GM23338 (cell line): ENCODE measurements at regions not wholly inside any gene's neighbourhood (a gene's known extent, or its start where the extent isn't known, plus 50 kb on each side); places are given as distances from the start of the nearest gene placed in this dataset.

Experiments used
- ATAC-seq: fragments of 200-7000 bp; cut with Tn5 transposase; 3 replicates; pipeline ENCODE4 v1.9.1; 2020
- DNase-seq: peaks from one replicate; pipeline ENCODE4 v3.0.0-alpha.2; 2015; ENCODE audit warnings: low spot score
- H2AFZ ChIP-seq: fragments of 200-600 bp; sonication (generic); 2 replicates; pipeline ENCODE4 v1.8.0; 2016; ENCODE audit warnings: antibody characterized with exemption, mild to moderate bottlenecking, moderate library complexity
- H3F3A ChIP-seq: fragments of 200-600 bp; sonication (generic); replicated peaks from 2 replicates; pipeline ENCODE4 v1.8.0; 2017; ENCODE audit warnings: antibody characterized with exemption, mixed run types, low read depth
- H3K27ac ChIP-seq: fragments of 200-600 bp; sonication (generic); 2 replicates; pipeline ENCODE4 v1.6.1; 2016; ENCODE audit warnings: low read depth
- H3K27me3 ChIP-seq: fragments of 200-600 bp; sonication (generic); 2 replicates; pipeline ENCODE4 v1.8.0; 2016; ENCODE audit warnings: mild to moderate bottlenecking, mixed run types, moderate library complexity; ENCODE audit not compliant: insufficient read depth
- H3K36me3 ChIP-seq: fragments of 200-600 bp; sonication (generic); 2 replicates; pipeline ENCODE4 v1.8.0; 2016; ENCODE audit warnings: mild to moderate bottlenecking; ENCODE audit not compliant: insufficient read depth
- H3K4me1 ChIP-seq: fragments of 200-600 bp; sonication (generic); 2 replicates; pipeline ENCODE4 v1.8.0; 2016; ENCODE audit warnings: mild to moderate bottlenecking, moderate library complexity; ENCODE audit not compliant: insufficient read depth
- H3K4me2 ChIP-seq: fragments of 200-600 bp; sonication (generic); 2 replicates; pipeline ENCODE4 v1.7.1; 2017; ENCODE audit warnings: mixed run types
- H3K4me3 ChIP-seq: fragments of 200-600 bp; sonication (generic); 2 replicates; pipeline ENCODE4 v1.6.1; 2016; ENCODE audit warnings: mixed run types
- H3K79me2 ChIP-seq: fragments of 200-600 bp; sonication (generic); replicated peaks from 2 replicates; pipeline ENCODE4 v1.8.0; 2017; ENCODE audit warnings: mild to moderate bottlenecking; ENCODE audit not compliant: insufficient read depth
- H3K9me2 ChIP-seq: fragments of 200-600 bp; sonication (generic); 2 replicates; pipeline ENCODE4 v1.8.0; 2017; ENCODE audit not compliant: insufficient read depth
- H4K20me1 ChIP-seq: fragments of 200-600 bp; sonication (generic); replicated peaks from 2 replicates; pipeline ENCODE4 v1.8.0; 2017; ENCODE audit warnings: mild to moderate bottlenecking; ENCODE audit not compliant: insufficient read depth
- H3K27ac Mint-ChIP-seq: 2 replicates; pipeline ENCODE4 v1.8.0; 2020; ENCODE audit warnings: inconsistent platforms, mild to moderate bottlenecking, moderate library complexity, mixed read lengths
- H3K27me3 Mint-ChIP-seq: 3 replicates; pipeline ENCODE4 v1.8.0; 2022; ENCODE audit warnings: low read depth, mild to moderate bottlenecking, moderate library complexity, mixed read lengths, inconsistent platforms; ENCODE audit not compliant: insufficient read depth, poor library complexity
- H3K36me3 Mint-ChIP-seq: 3 replicates; pipeline ENCODE4 v1.8.0; 2021; ENCODE audit warnings: low read depth, mild to moderate bottlenecking, inconsistent platforms, moderate library complexity, mixed read lengths
- H3K4me1 Mint-ChIP-seq: 3 replicates; pipeline ENCODE4 v1.8.0; 2020; ENCODE audit warnings: mild to moderate bottlenecking, inconsistent platforms, mixed read lengths
- H3K4me3 Mint-ChIP-seq: 3 replicates; pipeline ENCODE4 v1.8.0; 2021; ENCODE audit warnings: moderate library complexity, mild to moderate bottlenecking, inconsistent platforms, mixed read lengths
- H3K9me3 Mint-ChIP-seq: 3 replicates; pipeline ENCODE4 v1.8.0; 2020; ENCODE audit warnings: moderate library complexity, mild to moderate bottlenecking, inconsistent platforms, mixed read lengths
- CTCF ChIP-seq, 2 experiments: fragments of 200-600 bp in 1 of 2; sonication (generic) in 1 of 2; conservative IDR thresholded peaks; 2 replicates each; pipeline versions ENCODE4 v1.5.1 to v1.6.1; 2016 to 2017; ENCODE audit warnings: antibody characterized with exemption in 2 of 2, low read depth in 2 of 2, mild to moderate bottlenecking in 2 of 2, moderate library complexity in 1 of 2
- EZH2 ChIP-seq: fragments of 200-600 bp; sonication (generic); IDR thresholded peaks from one replicate; pipeline ENCODE4 v1.8.0; 2017; ENCODE audit warnings: antibody characterized with exemption, mild to moderate bottlenecking, low read depth; ENCODE audit not compliant: unreplicated experiment
- EZH2phosphoT487 ChIP-seq: fragments of 200-600 bp; sonication (generic); IDR thresholded peaks from one replicate; pipeline ENCODE4 v1.8.1; 2018; ENCODE audit warnings: antibody characterized with exemption; ENCODE audit not compliant: unreplicated experiment
- JUNB ChIP-seq: IDR thresholded peaks from one replicate; pipeline ENCODE4 v1.6.1; 2016; ENCODE audit warnings: antibody characterized with exemption; ENCODE audit not compliant: unreplicated experiment
- NANOG ChIP-seq: IDR thresholded peaks from 2 replicates; pipeline ENCODE4 v1.6.1; 2016; ENCODE audit warnings: antibody characterized with exemption, borderline replicate concordance
- POLR2AphosphoS5 ChIP-seq: IDR thresholded peaks from 2 replicates; pipeline ENCODE4 v1.6.1; 2016; ENCODE audit warnings: antibody characterized with exemption, low read depth
- REST ChIP-seq: IDR thresholded peaks from one replicate; pipeline ENCODE4 v1.6.1; 2018; ENCODE audit warnings: antibody characterized with exemption; ENCODE audit not compliant: unreplicated experiment
- ZNF114 ChIP-seq: fragments of 250-450 bp; sonication (Bioruptor Pico); IDR thresholded peaks from 2 replicates; pipeline ENCODE4 v1.5.0; 2020; ENCODE audit warnings: mild to moderate bottlenecking, moderate library complexity
- ZNF331 ChIP-seq: fragments of 250-450 bp; sonication (Bioruptor Pico); IDR thresholded peaks from 2 replicates; pipeline ENCODE4 v1.5.0; 2020; ENCODE audit warnings: low read depth, mild to moderate bottlenecking, moderate library complexity

GRCh38 chr9:104256696-104257062 lies 162.6 kb downstream of the SMC2 start (continued):
- TF ChIP-seq EZH2phosphoT487 (no peak), JUNB (no peak), ZNF114 (CRISPR knock-in tag) (no peak), REST (no peak), CTCF (conservative IDR thresholded peaks at IDR 0.05; ENCODE audit: low read depth in 2 of 2) (no peak)

DNA sequence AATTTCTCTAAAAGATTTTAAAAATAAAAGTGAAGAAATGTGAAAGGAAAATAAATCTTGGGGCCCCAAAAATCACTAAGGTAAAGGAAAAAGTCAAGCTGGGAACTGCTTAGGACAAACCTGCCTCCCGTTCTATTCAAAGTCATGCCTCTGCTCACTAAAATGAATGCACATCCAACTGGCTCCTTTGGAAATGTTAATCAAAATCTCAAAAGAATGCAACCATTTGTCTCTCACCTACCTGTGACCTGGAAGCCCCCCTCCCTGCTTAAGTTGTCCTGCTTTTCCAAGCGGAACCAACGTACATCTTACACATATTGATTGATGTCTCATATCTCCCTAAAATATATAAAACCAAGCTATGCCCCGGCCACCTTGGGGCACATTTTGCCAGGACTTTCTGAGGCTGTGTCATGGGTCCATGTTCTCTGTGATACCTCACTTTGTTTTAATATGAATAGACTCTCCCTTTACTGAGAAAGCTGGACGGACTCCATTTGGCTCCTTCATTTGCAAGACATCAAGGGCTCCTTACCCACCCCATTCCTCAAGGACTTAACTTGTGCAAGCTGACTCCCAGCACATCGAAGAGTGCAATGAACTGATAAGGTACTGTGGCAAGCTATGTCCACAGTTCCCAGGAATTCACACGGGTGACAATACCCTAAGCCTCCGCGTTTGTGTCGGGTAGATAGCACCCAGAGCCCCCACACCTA lies 164.3 kb downstream of the SMC2 start:
- H3K4me1 Mint-ChIP-seq, result peaks cover 64% of the 10 kb centered on the region

More for the DNA sequence above, 164.3 kb downstream of the SMC2 start:
- H2AFZ ChIP-seq, result no peak overlapping the region
- Mint-ChIP-seq H3K36me3 (peaks cover 29% of the 10 kb centered on the region), H3K9me3 (peaks cover 23% of the 10 kb centered on the region), H3K27ac (peak overlapping the region; percentile 96), H3K27me3 (peaks cover 4% of the 10 kb centered on the region), H3K4me3 (peak overlapping the region; percentile 62)
- TF ChIP-seq JUNB (no peak), EZH2 (no peak), ZNF331 (CRISPR knock-in tag) (no peak), ZNF114 (CRISPR knock-in tag) (no peak), EZH2phosphoT487 (no peak), POLR2AphosphoS5 (peak; percentile 30; the same call in 1 of the 2 replicates), REST (no peak), NANOG (0 out of 2 replicates have a peak, but pooled peaks have one; percentile 29), CTCF (conservative IDR thresholded peaks at IDR 0.05; ENCODE audit: low read depth in 2 of 2) (no peak)
- ATAC-seq (peak; percentile 84), DNase-seq (peak; percentile 53)
- H3K4me1 ChIP-seq, result peaks cover 69% of the 10 kb centered on the region
- peak overlapping the region; percentile 75 for H3K4me2 ChIP-seq
- no peaks in the 10 kb centered on the region for H4K20me1 ChIP-seq
- H3K4me3 ChIP-seq, result peak overlapping the region; percentile 44
- no peaks in the 10 kb centered on the region for H3K36me3 ChIP-seq
- no peaks in the 10 kb centered on the region for H3F3A ChIP-seq
- H3K27me3 ChIP-seq, result no peaks in the 10 kb centered on the region
- 0 out of 2 replicates have a peak, but pooled peaks cover 4% of the 10 kb centered on the region for H3K9me2 ChIP-seq
- peak overlapping the region; percentile 88 for H3K27ac ChIP-seq
- H3K79me2 ChIP-seq, result no peaks in the 10 kb centered on the region
